Endothelial cell (in vitro differentiated cells): ENCODE measurements at regions not wholly inside any gene's neighbourhood (a gene's known extent, or its start where the extent isn't known, plus 50 kb on each side); places are given as distances from the start of the nearest gene placed in this dataset.
A peak's percentile ranks its signal among the peaks of the same experiment; 100 is the strongest.

Experiments used
- DNase-seq: peaks from one replicate; pipeline ENCODE4 v3.0.0; 2021; ENCODE audit warnings: low spot score
- H3K27ac Mint-ChIP-seq: one replicate; pipeline ENCODE4 v1.8.0; 2021; ENCODE audit warnings: mixed read lengths, inconsistent platforms; ENCODE audit not compliant: unreplicated experiment
- H3K27me3 Mint-ChIP-seq: one replicate; pipeline ENCODE4 v1.8.0; 2021; ENCODE audit warnings: mild to moderate bottlenecking, moderate library complexity, mixed read lengths, inconsistent platforms; ENCODE audit not compliant: unreplicated experiment
- H3K36me3 Mint-ChIP-seq: one replicate; pipeline ENCODE4 v1.8.0; 2021; ENCODE audit warnings: mild to moderate bottlenecking, low read depth, mixed read lengths, inconsistent platforms; ENCODE audit not compliant: unreplicated experiment
- H3K4me1 Mint-ChIP-seq: one replicate; pipeline ENCODE4 v1.8.0; 2021; ENCODE audit warnings: mild to moderate bottlenecking, mixed read lengths, inconsistent platforms; ENCODE audit not compliant: unreplicated experiment
- H3K4me3 Mint-ChIP-seq: one replicate; pipeline ENCODE4 v1.8.0; 2021; ENCODE audit warnings: mild to moderate bottlenecking, mixed read lengths, inconsistent platforms; ENCODE audit not compliant: unreplicated experiment
- H3K9me3 Mint-ChIP-seq: one replicate; pipeline ENCODE4 v1.8.0; 2021; ENCODE audit warnings: mixed read lengths, inconsistent platforms; ENCODE audit not compliant: unreplicated experiment
- TF ChIP-seq, protein P1 (sequence below): fragments of 200-600 bp; sonication (generic); IDR thresholded peaks from one replicate; pipeline ENCODE4 v1.5.0; 2021; ENCODE audit warnings: antibody characterized with exemption; ENCODE audit not compliant: unreplicated experiment

DNA sequence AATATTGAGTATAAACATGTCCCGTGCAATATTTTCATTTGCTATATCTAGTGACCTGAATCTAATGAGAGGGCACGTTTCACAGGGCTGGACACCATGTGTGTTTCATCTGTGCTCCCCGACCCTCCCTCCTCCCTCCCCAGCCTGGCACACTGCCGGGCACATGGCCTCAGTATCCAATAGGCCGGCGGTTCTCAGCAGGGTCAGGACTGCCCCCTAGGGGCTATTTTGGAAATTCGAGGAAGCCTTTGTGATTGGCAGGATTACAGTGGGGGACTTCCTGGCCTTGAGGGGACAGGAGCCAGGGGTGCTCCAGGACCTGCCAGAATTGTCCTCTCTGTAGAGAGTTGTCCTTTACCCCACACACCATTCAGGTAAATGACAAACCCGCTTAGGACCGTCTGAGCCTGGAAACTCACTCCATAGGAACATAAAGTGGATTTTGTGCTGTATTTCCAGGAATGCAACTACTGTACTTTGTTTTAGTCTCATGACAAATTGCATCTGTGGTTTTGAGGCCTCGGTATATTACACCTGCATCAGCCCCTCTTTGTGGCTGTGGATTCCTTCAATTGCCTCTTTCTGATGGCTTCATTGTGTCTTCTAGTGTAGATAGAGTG, 109.5 kb upstream of the SIM2 start:
- TF ChIP-seq, protein P1, sequence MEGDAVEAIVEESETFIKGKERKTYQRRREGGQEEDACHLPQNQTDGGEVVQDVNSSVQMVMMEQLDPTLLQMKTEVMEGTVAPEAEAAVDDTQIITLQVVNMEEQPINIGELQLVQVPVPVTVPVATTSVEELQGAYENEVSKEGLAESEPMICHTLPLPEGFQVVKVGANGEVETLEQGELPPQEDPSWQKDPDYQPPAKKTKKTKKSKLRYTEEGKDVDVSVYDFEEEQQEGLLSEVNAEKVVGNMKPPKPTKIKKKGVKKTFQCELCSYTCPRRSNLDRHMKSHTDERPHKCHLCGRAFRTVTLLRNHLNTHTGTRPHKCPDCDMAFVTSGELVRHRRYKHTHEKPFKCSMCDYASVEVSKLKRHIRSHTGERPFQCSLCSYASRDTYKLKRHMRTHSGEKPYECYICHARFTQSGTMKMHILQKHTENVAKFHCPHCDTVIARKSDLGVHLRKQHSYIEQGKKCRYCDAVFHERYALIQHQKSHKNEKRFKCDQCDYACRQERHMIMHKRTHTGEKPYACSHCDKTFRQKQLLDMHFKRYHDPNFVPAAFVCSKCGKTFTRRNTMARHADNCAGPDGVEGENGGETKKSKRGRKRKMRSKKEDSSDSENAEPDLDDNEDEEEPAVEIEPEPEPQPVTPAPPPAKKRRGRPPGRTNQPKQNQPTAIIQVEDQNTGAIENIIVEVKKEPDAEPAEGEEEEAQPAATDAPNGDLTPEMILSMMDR, result peak; percentile 54
- Mint-ChIP-seq H3K4me3 (no peak overlapping the region), H3K4me1 (no peaks in the 10 kb centered on the region), H3K36me3 (no peaks in the 10 kb centered on the region), H3K9me3 (no peaks in the 10 kb centered on the region), H3K27ac (no peak overlapping the region), H3K27me3 (peaks cover 8% of the 10 kb centered on the region)
- DNase-seq, result peak; percentile 21

DNA sequence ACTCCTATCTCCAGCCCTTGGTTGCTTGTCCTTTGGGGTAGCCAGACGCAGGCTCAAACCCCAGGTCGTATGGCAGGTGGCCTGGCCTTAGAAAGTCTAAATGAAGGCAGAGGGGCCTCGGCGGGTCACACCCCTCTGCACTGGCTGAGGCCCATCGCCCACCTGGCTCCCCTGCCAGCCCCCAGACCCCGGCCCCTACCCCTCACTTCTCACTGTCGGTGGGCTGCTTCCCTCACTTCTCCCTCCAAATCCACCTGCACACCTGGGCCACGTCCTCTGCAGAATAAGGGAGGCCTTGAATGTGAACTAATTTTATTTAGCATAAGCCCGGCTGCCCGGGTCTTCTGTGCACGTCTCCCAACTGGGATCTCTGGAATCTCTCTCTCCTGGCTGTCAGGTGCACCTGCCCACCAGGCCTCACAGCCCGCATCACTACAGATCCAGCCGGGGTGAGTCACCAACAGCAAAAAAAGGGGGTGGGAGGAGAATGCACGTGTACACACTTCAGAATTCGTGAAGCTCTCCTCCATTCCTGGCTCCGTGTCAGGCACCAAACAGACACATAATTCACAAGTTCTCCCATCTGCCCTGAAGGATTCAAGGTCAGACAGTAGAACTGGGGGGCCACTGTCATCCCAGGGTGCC, 107.5 kb upstream of the SIM2 start:
- Mint-ChIP-seq H3K36me3 (no peaks in the 10 kb centered on the region), H3K27ac (no peak overlapping the region), H3K4me3 (no peak overlapping the region), H3K4me1 (no peaks in the 10 kb centered on the region), H3K27me3 (peaks cover 6% of the 10 kb centered on the region), H3K9me3 (no peaks in the 10 kb centered on the region)
- TF ChIP-seq, protein P1, result no peak
- DNase-seq, result no peak

DNA sequence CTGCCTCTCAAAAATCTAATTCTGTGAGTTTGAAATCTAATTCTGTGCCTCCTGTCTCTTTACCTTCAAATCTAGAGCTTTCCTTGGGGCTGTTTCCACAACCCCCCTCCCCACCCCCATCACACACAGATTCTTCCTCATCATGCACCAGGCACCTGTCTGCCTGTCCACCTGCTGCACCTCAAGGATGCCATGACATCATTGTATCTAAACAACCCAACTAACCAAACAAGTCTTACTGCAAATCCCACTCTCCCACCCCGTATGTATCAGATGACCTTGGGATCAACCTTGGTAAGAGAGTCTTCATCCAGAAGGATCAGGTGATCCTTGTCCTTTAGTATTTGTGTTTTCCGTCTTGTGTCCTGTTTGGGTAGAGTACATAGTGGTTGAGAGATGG, 102.7 kb upstream of the SIM2 start:
- H3K36me3 Mint-ChIP-seq, result peaks cover 4% of the 10 kb centered on the region
- peaks cover 4% of the 10 kb centered on the region for H3K4me1 Mint-ChIP-seq
- peaks cover 8% of the 10 kb centered on the region for H3K27me3 Mint-ChIP-seq
- TF ChIP-seq, protein P1, result no peak
- H3K9me3 Mint-ChIP-seq, result no peaks in the 10 kb centered on the region
- DNase-seq, result no peak
- H3K4me3 Mint-ChIP-seq, result no peak overlapping the region
- H3K27ac Mint-ChIP-seq, result no peak overlapping the region

DNA sequence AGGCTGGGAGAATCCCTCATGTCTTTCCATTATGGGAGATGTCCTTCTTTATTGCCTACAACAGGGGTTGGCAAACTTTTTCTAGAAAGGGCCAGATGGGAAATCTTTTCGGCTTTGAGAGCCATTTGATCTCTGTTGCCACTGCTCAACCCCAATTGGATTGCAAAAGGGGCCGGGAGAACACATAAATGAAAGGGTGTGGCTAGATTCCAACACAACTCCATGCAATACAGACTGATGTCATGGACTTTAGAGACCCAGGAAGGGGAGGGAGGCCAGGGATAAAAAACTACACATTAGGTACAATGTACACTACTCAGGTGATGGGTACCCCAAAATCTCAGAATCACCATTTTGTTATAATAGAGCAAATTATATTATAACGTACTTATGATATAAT, 97.6 kb upstream of the SIM2 start:
- no peak for DNase-seq
- Mint-ChIP-seq H3K4me1 (peaks cover 4% of the 10 kb centered on the region), H3K9me3 (no peaks in the 10 kb centered on the region), H3K27me3 (peaks cover 7% of the 10 kb centered on the region), H3K27ac (no peak overlapping the region), H3K36me3 (peaks cover 4% of the 10 kb centered on the region), H3K4me3 (no peak overlapping the region)
- TF ChIP-seq, protein P1, result no peak

DNA sequence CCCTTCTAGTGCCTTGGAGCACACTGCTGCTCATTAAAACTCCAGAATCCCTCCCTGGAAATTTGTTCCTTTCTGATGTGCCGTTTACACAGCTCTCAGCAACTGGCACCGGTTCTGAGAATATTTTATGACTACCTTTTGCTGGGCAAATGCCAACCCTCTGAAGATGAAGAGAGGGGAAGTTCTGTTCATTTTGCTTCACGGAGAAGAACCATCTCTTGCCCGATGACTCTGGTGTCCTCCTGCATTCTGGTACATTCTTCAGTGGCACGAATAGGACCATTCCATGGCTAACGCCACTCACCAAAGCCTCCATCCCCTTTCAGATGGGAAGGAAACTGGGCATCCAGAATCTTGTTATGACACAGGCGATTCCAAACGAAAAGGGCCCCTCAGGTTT, 96.2 kb upstream of the SIM2 start:
- H3K27ac Mint-ChIP-seq, result no peak overlapping the region
- H3K27me3 Mint-ChIP-seq, result peaks cover 9% of the 10 kb centered on the region
- no peak for DNase-seq
- H3K4me1 Mint-ChIP-seq, result no peaks in the 10 kb centered on the region
- H3K9me3 Mint-ChIP-seq, result no peaks in the 10 kb centered on the region
- H3K4me3 Mint-ChIP-seq, result no peak overlapping the region
- TF ChIP-seq, protein P1, result no peak
- H3K36me3 Mint-ChIP-seq, result no peaks in the 10 kb centered on the region
